ENCODE measurements at regions not wholly inside any gene's neighbourhood (a gene's known extent, or its start where the extent isn't known, plus 50 kb on each side); places are given as distances from the start of the nearest gene placed in this dataset.
A peak's percentile ranks its signal among the peaks of the same experiment; 100 is the strongest.

DNA sequence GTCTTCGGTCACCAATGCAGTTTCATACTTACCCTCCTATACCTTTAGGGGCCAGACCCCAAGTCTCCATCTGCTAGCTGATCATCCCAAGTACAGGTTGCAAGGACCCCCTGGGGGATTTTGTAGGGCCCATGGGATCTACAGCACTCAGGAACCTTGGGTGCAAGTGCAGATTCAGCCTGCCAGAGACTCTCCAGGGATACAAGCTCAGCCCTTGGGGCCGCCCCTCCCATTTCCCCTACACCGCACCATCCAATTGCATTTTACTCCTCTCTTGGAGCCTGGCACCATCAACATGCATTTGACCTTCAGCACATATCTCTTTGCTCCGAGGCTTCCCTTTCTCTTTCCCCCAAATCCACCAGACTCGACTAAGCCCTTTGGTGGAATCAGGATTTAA, 154.7 kb upstream of the ZNF536 start:
- intact Hi-C loops (cut with DNase I; ENCODE audit: low total_unique reads), result no loop called here
- no peak overlapping the region for H3K4me3 ChIP-seq
- H3K36me3 ChIP-seq, result no peaks in the 10 kb centered on the region
- TF ChIP-seq POLR2A (IDR thresholded peaks at IDR 0.05), result no peak
- TF ChIP-seq, protein P1, sequence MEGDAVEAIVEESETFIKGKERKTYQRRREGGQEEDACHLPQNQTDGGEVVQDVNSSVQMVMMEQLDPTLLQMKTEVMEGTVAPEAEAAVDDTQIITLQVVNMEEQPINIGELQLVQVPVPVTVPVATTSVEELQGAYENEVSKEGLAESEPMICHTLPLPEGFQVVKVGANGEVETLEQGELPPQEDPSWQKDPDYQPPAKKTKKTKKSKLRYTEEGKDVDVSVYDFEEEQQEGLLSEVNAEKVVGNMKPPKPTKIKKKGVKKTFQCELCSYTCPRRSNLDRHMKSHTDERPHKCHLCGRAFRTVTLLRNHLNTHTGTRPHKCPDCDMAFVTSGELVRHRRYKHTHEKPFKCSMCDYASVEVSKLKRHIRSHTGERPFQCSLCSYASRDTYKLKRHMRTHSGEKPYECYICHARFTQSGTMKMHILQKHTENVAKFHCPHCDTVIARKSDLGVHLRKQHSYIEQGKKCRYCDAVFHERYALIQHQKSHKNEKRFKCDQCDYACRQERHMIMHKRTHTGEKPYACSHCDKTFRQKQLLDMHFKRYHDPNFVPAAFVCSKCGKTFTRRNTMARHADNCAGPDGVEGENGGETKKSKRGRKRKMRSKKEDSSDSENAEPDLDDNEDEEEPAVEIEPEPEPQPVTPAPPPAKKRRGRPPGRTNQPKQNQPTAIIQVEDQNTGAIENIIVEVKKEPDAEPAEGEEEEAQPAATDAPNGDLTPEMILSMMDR (IDR thresholded peaks at IDR 0.05), result no peak
- no peak for TF ChIP-seq POLR2AphosphoS5 (IDR thresholded peaks at IDR 0.05)
- no peaks in the 10 kb centered on the region for H3K9me3 ChIP-seq
- H3K4me1 ChIP-seq, result no peaks in the 10 kb centered on the region
- DNase-seq (ENCODE audit: low spot score in 2 of 2), result no peak
- H3K27me3 ChIP-seq, result peaks cover 0 to 31% of the 10 kb centered on the region in 2 donors
- H3K27ac ChIP-seq, result no peak overlapping the region

DNA sequence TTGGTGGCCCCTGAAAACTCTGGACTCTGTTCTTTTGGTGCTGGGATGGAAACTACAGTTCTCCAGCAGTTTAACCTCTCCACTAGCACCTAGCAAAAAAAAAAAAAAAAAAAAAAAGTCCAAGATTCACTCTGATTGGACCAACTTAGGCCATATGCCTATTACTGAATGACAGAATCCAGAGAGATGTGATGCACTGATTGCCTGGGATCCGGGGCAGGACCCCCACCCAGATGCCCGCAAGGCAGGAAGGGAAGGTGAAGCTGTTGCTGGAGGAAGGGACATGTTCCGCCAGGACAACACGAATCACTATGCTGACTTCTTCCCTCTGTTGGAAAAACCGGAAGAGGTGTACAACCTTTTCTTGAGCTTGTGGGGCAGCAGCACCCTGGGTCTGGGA, 152.5 kb upstream of the ZNF536 start:
- Histone ChIP-seq H3K4me1 (no peaks in the 10 kb centered on the region), H3K4me3 (no peak overlapping the region), H3K9me3 (no peaks in the 10 kb centered on the region), H3K36me3 (no peaks in the 10 kb centered on the region), H3K27me3 (peaks cover 0 to 46% of the 10 kb centered on the region in 2 donors), H3K27ac (no peak overlapping the region)
- intact Hi-C loops (cut with DNase I; ENCODE audit: low total_unique reads), result no loop called here
- TF ChIP-seq POLR2AphosphoS5 (IDR thresholded peaks at IDR 0.05) (no peak), POLR2A (IDR thresholded peaks at IDR 0.05) (no peak)
- TF ChIP-seq, protein P1 (IDR thresholded peaks at IDR 0.05), result no peak
- DNase-seq (ENCODE audit: low spot score in 2 of 2), result no peak

DNA sequence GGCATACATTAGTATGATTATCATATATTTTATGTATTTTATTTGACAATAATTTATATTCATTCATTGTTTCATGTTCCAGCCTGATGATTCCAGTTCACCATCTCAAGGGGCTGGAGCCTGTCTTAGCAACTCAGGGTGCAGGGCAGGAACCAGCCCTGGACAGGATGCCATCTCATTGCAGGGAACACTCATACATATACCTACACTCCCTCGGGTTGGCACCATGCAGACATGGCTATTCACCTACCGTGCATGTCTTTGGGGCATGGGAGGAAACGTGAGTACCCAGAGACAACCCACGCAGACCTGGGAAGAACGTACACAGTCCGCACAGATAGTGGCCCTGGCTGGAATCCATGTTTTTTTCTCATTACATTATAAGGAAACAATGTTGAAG, 151.0 kb upstream of the ZNF536 start:
- Histone ChIP-seq H3K9me3 (no peaks in the 10 kb centered on the region), H3K27me3 (peaks cover 2 to 60% of the 10 kb centered on the region in 2 donors), H3K27ac (no peak overlapping the region), H3K36me3 (no peaks in the 10 kb centered on the region), H3K4me3 (no peak overlapping the region), H3K4me1 (peaks cover 3 to 5% of the 10 kb centered on the region in 2 donors)
- TF ChIP-seq, protein P1 (IDR thresholded peaks at IDR 0.05), result no peak
- TF ChIP-seq POLR2A (IDR thresholded peaks at IDR 0.05) (no peak), POLR2AphosphoS5 (IDR thresholded peaks at IDR 0.05) (no peak)
- intact Hi-C loops (cut with DNase I; ENCODE audit: low total_unique reads), result no loop called here
- DNase-seq (ENCODE audit: low spot score in 2 of 2), result no peak

DNA sequence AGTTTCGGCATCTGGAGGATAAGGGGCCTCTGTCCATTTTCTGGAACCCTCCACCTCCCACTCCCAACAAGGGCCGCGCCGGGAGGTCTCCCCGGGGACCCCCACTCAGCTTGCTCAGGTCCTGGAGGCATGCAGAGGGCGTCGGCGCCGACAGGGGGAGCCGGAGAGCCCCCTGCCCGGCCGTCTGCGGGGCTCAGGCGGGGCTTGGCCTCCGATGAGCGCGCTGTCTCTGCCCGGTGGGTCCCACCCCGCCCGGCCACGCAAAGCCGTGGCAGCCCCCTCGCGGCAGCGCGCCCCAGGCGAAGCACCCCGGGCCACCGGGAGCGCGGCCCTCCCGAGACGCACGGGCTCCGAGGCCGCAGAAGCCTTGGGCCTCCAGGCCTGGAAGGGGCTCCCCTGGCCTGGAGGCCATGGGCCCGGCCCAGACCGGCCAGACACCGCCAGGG, 149.7 kb upstream of the ZNF536 start:
- TF ChIP-seq POLR2AphosphoS5 (IDR thresholded peaks at IDR 0.05), result no peak
- TF ChIP-seq, protein P1 (IDR thresholded peaks at IDR 0.05), result no peak
- no peak for TF ChIP-seq POLR2A (IDR thresholded peaks at IDR 0.05)
- H3K27ac ChIP-seq, result no peak overlapping the region
- intact Hi-C loops (cut with DNase I; ENCODE audit: low total_unique reads), result no loop called here
- no peaks in the 10 kb centered on the region for H3K36me3 ChIP-seq
- DNase-seq (ENCODE audit: low spot score in 2 of 2), result no peak
- H3K4me3 ChIP-seq, result no peak overlapping the region
- H3K4me1 ChIP-seq, result peaks cover 5 to 11% of the 10 kb centered on the region in 2 donors
- no peaks in the 10 kb centered on the region for H3K9me3 ChIP-seq
- H3K27me3 ChIP-seq, result peaks cover 2 to 72% of the 10 kb centered on the region in 2 donors

DNA sequence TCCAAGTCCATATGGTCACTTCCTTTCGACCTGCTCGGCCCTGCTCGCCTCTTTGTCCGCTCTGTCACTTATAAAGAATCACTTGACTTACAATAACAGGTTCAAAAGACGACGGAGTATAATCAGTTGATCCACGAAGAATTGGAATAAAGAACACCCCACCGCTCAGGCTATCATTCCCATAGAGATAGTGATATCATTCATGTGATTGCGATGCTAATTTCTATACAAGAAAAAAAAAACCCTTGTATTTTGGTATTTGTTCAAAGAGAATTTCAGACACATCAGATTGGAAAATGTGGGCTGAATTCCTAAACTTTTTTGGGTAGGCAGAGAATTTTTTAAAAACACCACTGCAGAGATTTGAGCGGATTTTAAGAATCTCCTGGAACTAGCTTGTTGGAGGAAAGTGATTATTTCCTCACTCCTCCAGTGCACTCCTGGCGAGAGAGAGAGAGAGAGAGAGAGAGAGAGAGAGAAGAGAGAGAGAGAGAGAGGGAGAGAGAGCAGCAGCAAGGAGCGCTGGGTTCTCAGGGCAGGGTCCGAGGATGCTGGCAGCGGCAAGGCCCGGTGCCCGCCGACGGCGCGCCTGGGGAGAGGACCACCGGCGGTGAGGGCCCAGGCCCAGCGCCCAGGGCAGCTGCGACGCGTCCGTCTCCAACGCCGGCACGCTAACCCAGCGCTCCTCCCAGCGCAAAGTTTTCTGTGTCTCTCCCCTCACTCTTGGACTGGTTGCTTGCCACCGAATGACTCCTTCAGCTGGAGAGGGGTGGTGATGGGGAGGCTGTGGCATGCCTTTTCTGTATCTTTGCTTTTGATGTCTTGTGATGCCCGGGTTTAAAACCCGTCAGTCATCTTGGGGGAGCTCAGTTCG, 149.0 kb upstream of the ZNF536 start:
- Histone ChIP-seq H3K27ac (no peak overlapping the region), H3K4me1 (peaks cover 6 to 13% of the 10 kb centered on the region in 2 donors), H3K36me3 (no peaks in the 10 kb centered on the region), H3K27me3 (peaks cover 2 to 75% of the 10 kb centered on the region in 2 donors), H3K9me3 (no peaks in the 10 kb centered on the region), H3K4me3 (peak overlapping the region in 1 of 3 donors; percentile 22)
- intact Hi-C loops (cut with DNase I; ENCODE audit: low total_unique reads), result no loop called here
- no peak for DNase-seq (ENCODE audit: low spot score in 2 of 2)
- TF ChIP-seq POLR2A (IDR thresholded peaks at IDR 0.05), result no peak
- TF ChIP-seq, protein P1 (IDR thresholded peaks at IDR 0.05), result no peak
- no peak for TF ChIP-seq POLR2AphosphoS5 (IDR thresholded peaks at IDR 0.05)
